H1 (cell line): ENCODE measurements at regions not wholly inside any gene's neighbourhood (a gene's known extent, or its start where the extent isn't known, plus 50 kb on each side); places are given as distances from the start of the nearest gene placed in this dataset.

ENCODE experiments used
- CTCF ChIA-PET: fragments of 300-600 bp; sonication (Branson Sonifier 250); formaldehyde crosslinking; loops from one replicate; lab custom pipeline; 2021; ENCODE audit not compliant: partially characterized antibody; lab: Charles Lee
- POLR2A ChIA-PET: fragments of 300-600 bp; sonication (Branson Sonifier 250); formaldehyde crosslinking; loops from one replicate; lab custom pipeline; 2021; ENCODE audit warnings: inconsistent platforms; ENCODE audit not compliant: partially characterized antibody; lab: Charles Lee
- DNase-seq, 2 experiments: peaks; one replicate each; pipeline versions ENCODE4 v3.0.0 to v3.0.0-alpha.2; 2010 to 2022; ENCODE audit warnings: low spot score in 2 of 2, low read depth in 1 of 2, mixed read lengths in 1 of 2
- FAIRE-seq: peaks from 2 replicates; lab custom pipeline; 2011; peaks lifted over from hg19 to GRCh38; lab: Jason Lieb, UNC
- H2AFZ ChIP-seq: 2 replicates; pipeline ENCODE4 v1.8.1; 2012; ENCODE audit warnings: low read length, inconsistent platforms
- H2AK5ac ChIP-seq: 2 replicates; pipeline ENCODE4 v1.6.1; 2013; ENCODE audit warnings: low read depth, low read length
- H2BK120ac ChIP-seq: replicated peaks from 2 replicates; pipeline ENCODE3; 2013; ENCODE audit warnings: low read depth, low read length, inconsistent platforms
- H2BK12ac ChIP-seq: 2 replicates; pipeline ENCODE4 v1.6.1; 2013; ENCODE audit warnings: low read depth, low read length
- H2BK15ac ChIP-seq: 2 replicates; pipeline ENCODE4 v1.6.1; 2013; ENCODE audit warnings: low read length
- H2BK20ac ChIP-seq: 2 replicates; pipeline ENCODE4 v1.6.1; 2013; ENCODE audit warnings: low read length
- H2BK5ac ChIP-seq: 2 replicates; pipeline ENCODE4 v1.6.1; 2013; ENCODE audit warnings: low read depth, low read length
- H3K14ac ChIP-seq: 2 replicates; pipeline ENCODE4 v1.6.1; 2013; ENCODE audit warnings: inconsistent platforms; ENCODE audit not compliant: insufficient read length
- H3K18ac ChIP-seq: 2 replicates; pipeline ENCODE4 v1.6.1; 2013; ENCODE audit warnings: low read length; ENCODE audit errors: extremely low read depth
- H3K23ac ChIP-seq: 2 replicates; pipeline ENCODE4 v1.6.1; 2013; ENCODE audit warnings: inconsistent platforms; ENCODE audit not compliant: insufficient read length
- H3K23me2 ChIP-seq: 2 replicates; pipeline ENCODE4 v1.6.1; 2013; ENCODE audit warnings: low read depth, low read length
- H3K27ac ChIP-seq: 2 replicates; pipeline ENCODE4 v1.6.1; 2011; ENCODE audit warnings: low read depth, low read length, inconsistent platforms
- H3K27me3 ChIP-seq, 4 experiments: replicated peaks in 1 of 4; 1 replicate in 1 of 4; 2 replicates in 3 of 4; pipeline versions ENCODE4 v1.6.1 to v1.8.1; 2011 to 2013; ENCODE audit warnings: low read length in 3 of 4, mild to moderate bottlenecking in 3 of 4, inconsistent platforms in 2 of 4, mixed read lengths in 2 of 4, moderate library complexity in 1 of 4; ENCODE audit not compliant: control insufficient read depth in 3 of 4, insufficient read depth in 3 of 4; ENCODE audit errors: extremely low read depth in 1 of 4
- H3K36me3 ChIP-seq, 4 experiments: 2 replicates each; pipeline versions ENCODE4 v1.6.1 to v1.8.1; 2011 to 2013; ENCODE audit warnings: mild to moderate bottlenecking in 4 of 4, low read length in 3 of 4, moderate library complexity in 2 of 4, control low read depth in 1 of 4, inconsistent platforms in 1 of 4; ENCODE audit not compliant: insufficient read depth in 4 of 4, control insufficient read depth in 2 of 4
- H3K4ac ChIP-seq: replicated peaks from 2 replicates; pipeline ENCODE3; 2013; ENCODE audit warnings: low read length, low read depth, mixed read lengths, inconsistent platforms; ENCODE audit not compliant: insufficient read length
- H3K4me1 ChIP-seq, 4 experiments: replicated peaks in 1 of 4; 1 replicate in 1 of 4; 2 replicates in 3 of 4; pipeline versions ENCODE4 v1.6.1 to v1.8.1; 2011 to 2013; ENCODE audit warnings: low read length in 3 of 4, inconsistent platforms in 2 of 4, mixed read lengths in 1 of 4; ENCODE audit not compliant: insufficient read depth in 4 of 4, control insufficient read depth in 3 of 4
- H3K4me2 ChIP-seq, 2 experiments: 2 replicates each; pipeline versions ENCODE4 v1.6.1 to v1.8.1; 2011 to 2013; ENCODE audit warnings: low read depth in 2 of 2, low read length in 2 of 2, control low read depth in 1 of 2, inconsistent platforms in 1 of 2, mild to moderate bottlenecking in 1 of 2; ENCODE audit not compliant: insufficient read depth in 1 of 2
- H3K4me3 ChIP-seq, 4 experiments: fragments of 200-600, 300-600 bp in 1 of 4; sonication (generic), shearing (Covaris generic), sonication (Bioruptor Twin) in 1 of 4; 2 replicates each; pipeline versions ENCODE4 v1.5.1 to v1.8.1; 2011 to 2016; ENCODE audit warnings: low read length in 4 of 4, low read depth in 3 of 4, control low read depth in 2 of 4, inconsistent platforms in 2 of 4, mild to moderate bottlenecking in 2 of 4, mixed read lengths in 1 of 4, moderate library complexity in 1 of 4; ENCODE audit not compliant: insufficient read depth in 2 of 4; ENCODE audit errors: extremely low read depth in 1 of 4
- H3K56ac ChIP-seq: replicated peaks from 2 replicates; pipeline ENCODE3; 2013; ENCODE audit warnings: low read depth, mild to moderate bottlenecking, mixed read lengths, low read length, inconsistent platforms; ENCODE audit not compliant: insufficient read length
- H3K79me1 ChIP-seq: 2 replicates; pipeline ENCODE4 v1.6.1; 2013; ENCODE audit warnings: low read depth, low read length, control low read depth
- H3K79me2 ChIP-seq, 2 experiments: 2 replicates each; pipeline versions ENCODE4 v1.6.1 to v1.8.1; 2012 to 2013; ENCODE audit warnings: low read length in 2 of 2, mild to moderate bottlenecking in 2 of 2, inconsistent platforms in 1 of 2; ENCODE audit not compliant: insufficient read depth in 2 of 2, control insufficient read depth in 1 of 2
- H3K9ac ChIP-seq, 4 experiments: replicated peaks in 1 of 4; 1 replicate in 1 of 4; 2 replicates in 3 of 4; pipeline versions ENCODE4 v1.6.1 to v1.8.1; 2011 to 2013; ENCODE audit warnings: low read depth in 3 of 4, low read length in 3 of 4, control low read depth in 2 of 4, mild to moderate bottlenecking in 2 of 4, moderate library complexity in 2 of 4, inconsistent platforms in 1 of 4; ENCODE audit errors: extremely low read depth in 1 of 4
- H3K9me3 ChIP-seq, 2 experiments: 2 replicates each; pipeline versions ENCODE4 v1.6.1 to v1.8.1; 2012 to 2013; ENCODE audit warnings: mild to moderate bottlenecking in 2 of 2, moderate library complexity in 2 of 2, control low read depth in 1 of 2, inconsistent platforms in 1 of 2, low read depth in 1 of 2, low read length in 1 of 2, mixed read lengths in 1 of 2; ENCODE audit not compliant: insufficient read depth in 2 of 2
- H4K20me1 ChIP-seq, 2 experiments: replicated peaks in 1 of 2; 2 replicates each; pipeline versions ENCODE3 to v1.8.1; 2011 to 2013; ENCODE audit warnings: inconsistent platforms in 2 of 2, low read length in 2 of 2, mild to moderate bottlenecking in 1 of 2; ENCODE audit not compliant: insufficient read depth in 2 of 2, control insufficient read depth in 1 of 2
- H4K5ac ChIP-seq: 2 replicates; pipeline ENCODE4 v1.6.1; 2013; ENCODE audit warnings: low read length, low read depth, mixed read lengths, inconsistent platforms; ENCODE audit not compliant: insufficient read length
- H4K8ac ChIP-seq: 2 replicates; pipeline ENCODE4 v1.8.0; 2013; ENCODE audit warnings: mild to moderate bottlenecking, moderate library complexity, low read length, inconsistent platforms; ENCODE audit not compliant: insufficient read depth; ENCODE audit errors: extremely low read depth
- H4K91ac ChIP-seq: replicated peaks from 2 replicates; pipeline ENCODE3; 2013; ENCODE audit warnings: low read length, mixed read lengths, inconsistent platforms; ENCODE audit not compliant: insufficient read length
- ATF2 ChIP-seq: IDR thresholded peaks from 2 replicates; pipeline ENCODE4 v1.6.1; 2012; ENCODE audit warnings: low read length, inconsistent platforms
- CHD1 ChIP-seq: IDR thresholded peaks from 2 replicates; pipeline ENCODE4 v1.6.1; 2012; ENCODE audit warnings: low read depth, low read length, improper control_type of control experiment
- EGR1 ChIP-seq: IDR thresholded peaks from 2 replicates; pipeline ENCODE4 v1.6.1; 2011; ENCODE audit warnings: low read depth, low read length, borderline replicate concordance
- JUN ChIP-seq: IDR thresholded peaks from 2 replicates; pipeline ENCODE4 v1.6.1; 2011; ENCODE audit warnings: low read depth, mild to moderate bottlenecking, improper control_type of control experiment, low read length
- JUND ChIP-seq: IDR thresholded peaks from 2 replicates; pipeline ENCODE4 v1.6.1; 2011; ENCODE audit warnings: mild to moderate bottlenecking, improper control_type of control experiment, low read length
- NANOG ChIP-seq: IDR thresholded peaks from 2 replicates; pipeline ENCODE4 v1.6.1; 2011; ENCODE audit warnings: low read length, low read depth, mild to moderate bottlenecking, inconsistent platforms; ENCODE audit not compliant: insufficient read depth, poor library complexity, severe bottlenecking
- RXRA ChIP-seq: IDR thresholded peaks from 2 replicates; pipeline ENCODE4 v1.6.1; 2011; ENCODE audit warnings: low read depth, mild to moderate bottlenecking, low read length, moderate library complexity; ENCODE audit not compliant: insufficient read depth
- SUZ12 ChIP-seq: fragments of 200-600 bp; sonication (generic); IDR thresholded peaks from 2 replicates; pipeline ENCODE4 v1.6.1; 2012; ENCODE audit warnings: mild to moderate bottlenecking, inconsistent platforms, low read length, moderate library complexity, mixed read lengths
- TEAD4 ChIP-seq: IDR thresholded peaks from 2 replicates; pipeline ENCODE4 v1.6.1; 2012; ENCODE audit warnings: low read depth, low read length, inconsistent platforms, mixed read lengths
- ZNF274 ChIP-seq: IDR thresholded peaks from 2 replicates; pipeline ENCODE4 v1.7.0; 2012; ENCODE audit warnings: low read length, borderline replicate concordance; ENCODE audit errors: extremely low read depth
- WGBS, 2 experiments: shearing (Covaris generic) in 1 of 2; methylation state at CpG; one replicate each; pipeline versions ENCODE4 v1.1.6 to v1.1.7; 2013 to 2015; ENCODE audit warnings: low lambda C conversion rate in 2 of 2, mixed read lengths in 2 of 2, inconsistent platforms in 1 of 2, low coverage in 1 of 2, missing lambda C conversion rate in 1 of 2; ENCODE audit not compliant: insufficient replicate concordance in 2 of 2, insufficient coverage in 1 of 2, insufficient read length in 1 of 2; ENCODE audit errors: extremely low coverage in 1 of 2, missing lambda C conversion rate in 1 of 2; 5-methylcytosine and 5-hydroxymethylcytosine counted together

GRCh38 chr13:79859756-79860155, 378.8 kb downstream of the NDFIP2 start:
- Histone ChIP-seq H3K4me2 (no peak overlapping the region), H3K4me1 (no peaks in the 10 kb centered on the region), H2BK5ac (no peak overlapping the region), H3K79me2 (no peaks in the 10 kb centered on the region), H2AK5ac (no peak overlapping the region), H3K36me3 (no peaks in the 10 kb centered on the region; a peak in 1 of 8 replicates), H3K79me1 (no peaks in the 10 kb centered on the region), H3K14ac (no peak overlapping the region), H2BK120ac (no peak overlapping the region), H4K8ac (no peak overlapping the region), H3K9me3 (no peaks in the 10 kb centered on the region), H2BK15ac (no peak overlapping the region), H2BK20ac (no peak overlapping the region), H3K27ac (no peak overlapping the region), H4K5ac (no peak overlapping the region), H3K23ac (no peak overlapping the region), H3K4me3 (no peak overlapping the region), H3K9ac (no peak overlapping the region), H3K23me2 (no peaks in the 10 kb centered on the region), H3K18ac (no peak overlapping the region), H3K27me3 (no peaks in the 10 kb centered on the region), H4K91ac (no peak overlapping the region), H3K56ac (no peak overlapping the region), H2BK12ac (no peak overlapping the region), H4K20me1 (no peaks in the 10 kb centered on the region), H3K4ac (no peak overlapping the region), H2AFZ (no peak overlapping the region)
- FAIRE-seq = no peak
- CTCF ChIA-PET = no interaction called here
- POLR2A ChIA-PET = no interaction called here
- 97% methylated on average over 3 of the region's 3 CpGs; no CpG with 5 or more reads in 1 of the 2 experiments for WGBS, 2 experiments
- TF ChIP-seq ZNF274 (no peak), TEAD4 (no peak), RXRA (no peak), SUZ12 (no peak), EGR1 (no peak), ATF2 (no peak), JUN (no peak), CHD1 (no peak), NANOG (no peak), JUND (no peak)
- TF ChIP-seq, all 59 proteins: peak for 0
- no peak for DNase-seq
